Stimulated activated CD4-positive, alpha-beta T cell treated with anti-CD3 and anti-CD28 coated beads, Interleukin-2, amount 100 ng/mL, for 48 hours (primary cell): ENCODE measurements at regions not wholly inside any gene's neighbourhood (a gene's known extent, or its start where the extent isn't known, plus 50 kb on each side); places are given as distances from the start of the nearest gene placed in this dataset.

ENCODE experiments used
- DNase-seq, 2 donors: peaks; one replicate each; pipeline ENCODE4 v3.0.0-alpha.2; 2020

DNA sequence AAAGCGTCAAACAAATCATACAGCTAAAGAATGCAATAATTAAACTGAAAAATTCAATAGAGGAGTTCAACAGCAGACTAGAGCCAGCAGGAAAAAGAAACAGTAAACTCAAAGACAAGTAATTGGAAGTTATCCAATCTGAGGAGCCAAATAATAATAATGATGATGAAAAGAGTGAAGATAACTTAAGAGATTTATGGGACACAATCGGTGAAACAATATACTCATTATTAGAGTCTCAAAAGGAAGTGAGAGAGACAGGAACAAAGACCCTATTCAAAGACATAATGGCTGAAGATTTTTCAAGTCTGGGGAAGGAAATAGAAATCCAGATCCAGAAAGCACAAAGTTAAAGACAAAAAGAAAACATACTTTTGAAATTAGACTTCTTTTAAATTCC, 263.9 kb upstream of the NR4A3 start:
- no peak for DNase-seq

DNA sequence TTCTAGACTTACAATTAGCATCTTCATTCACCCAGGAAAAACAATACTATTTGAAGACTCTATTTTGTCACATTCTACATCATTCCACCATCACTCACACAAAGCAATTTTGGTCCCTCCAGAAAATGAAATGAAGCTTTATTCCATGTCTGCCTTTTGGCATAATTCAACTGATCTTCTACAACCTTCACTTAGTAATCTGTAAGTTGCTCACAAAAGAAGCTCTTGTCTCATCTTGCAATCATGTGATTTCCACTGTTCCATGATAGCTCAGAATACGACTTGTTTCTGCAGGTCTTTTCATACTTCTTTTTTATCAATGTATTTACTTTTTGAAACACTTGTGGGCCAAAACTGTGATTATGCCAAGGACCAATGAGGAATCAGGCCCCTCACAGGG, 261.9 kb upstream of the NR4A3 start:
- no peak for DNase-seq

- DNase-seq, result no peak
Observed at GRCh38 chr9:99560561-99560960, 261.1 kb upstream of the NR4A3 start.

- DNase-seq, result no peak
Observed at GRCh38 chr9:99561509-99561917, 260.2 kb upstream of the NR4A3 start.

GRCh38 chr9:99561961-99562565, 259.6 kb upstream of the NR4A3 start:
- DNase-seq, result no peak

DNA sequence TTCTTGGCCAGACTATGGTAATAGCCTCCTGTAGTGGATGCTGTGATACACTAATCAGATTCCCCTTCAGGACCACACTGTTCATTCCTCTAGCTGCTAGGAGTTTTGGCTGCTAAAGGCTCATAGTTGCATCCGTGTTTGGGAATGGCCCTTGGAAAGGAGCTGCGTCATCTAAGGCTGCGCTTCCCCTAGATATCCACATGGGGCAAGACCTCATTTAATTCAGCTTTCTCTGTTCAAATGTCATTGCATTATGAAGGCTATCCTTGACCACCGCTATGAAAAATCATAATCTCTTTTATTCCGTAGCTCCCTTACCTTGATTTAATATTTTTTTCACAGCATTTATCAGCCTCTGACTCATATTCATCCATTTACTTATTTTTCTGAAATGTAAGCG, 258.3 kb upstream of the NR4A3 start:
- no peak for DNase-seq

DNA sequence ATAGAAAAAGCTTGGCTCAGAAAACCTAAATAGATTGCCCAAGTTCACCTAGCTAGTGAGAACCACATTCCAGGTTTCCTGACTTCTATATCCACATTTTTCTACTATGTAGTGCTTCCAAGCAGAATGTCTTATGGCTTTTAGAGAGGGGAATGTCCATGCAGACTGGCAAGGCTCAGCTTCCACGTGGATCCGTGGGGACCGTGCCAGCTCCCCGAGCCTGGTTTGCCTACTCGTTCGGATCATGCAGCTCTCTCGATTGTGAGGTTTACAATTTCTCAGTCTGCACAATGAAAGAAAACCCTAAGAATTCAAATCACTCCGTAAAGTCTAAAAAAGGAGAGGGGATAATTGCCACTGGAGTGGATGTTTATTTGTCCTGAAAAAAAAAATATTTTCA, 256.5 kb upstream of the NR4A3 start:
- DNase-seq, result no peak

DNA sequence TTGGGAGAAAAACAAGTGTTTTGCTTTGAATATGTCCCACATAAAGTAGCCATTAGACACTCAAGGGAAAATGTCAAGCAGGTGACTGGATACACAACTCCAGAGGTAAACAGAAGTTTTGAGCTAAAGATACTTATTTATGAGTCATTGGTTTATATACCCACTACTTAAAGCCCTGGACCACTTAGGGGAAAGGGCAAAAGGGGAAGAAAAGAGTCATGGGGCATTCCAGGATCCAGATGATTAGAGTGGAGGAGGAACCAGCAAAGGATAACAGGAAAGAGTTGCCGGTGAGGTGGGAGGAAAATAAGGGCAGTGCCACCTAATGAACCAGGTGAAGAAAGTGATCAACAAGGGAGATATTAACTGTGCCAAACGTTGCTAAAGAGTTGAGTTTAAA, 254.2 kb upstream of the NR4A3 start:
- DNase-seq, result no peak

- DNase-seq, result no peak
Observed at GRCh38 chr9:99569840-99570239, 251.8 kb upstream of the NR4A3 start.

GRCh38 chr9:99572567-99572966, 249.1 kb upstream of the NR4A3 start:
- DNase-seq, result no peak

GRCh38 chr9:99573085-99573484, 248.6 kb upstream of the NR4A3 start:
- DNase-seq, result no peak

GRCh38 chr9:99573886-99574285, 247.8 kb upstream of the NR4A3 start:
- DNase-seq, result no peak

- DNase-seq, result no peak
Observed at GRCh38 chr9:99576002-99576401, 245.7 kb upstream of the NR4A3 start.

DNA sequence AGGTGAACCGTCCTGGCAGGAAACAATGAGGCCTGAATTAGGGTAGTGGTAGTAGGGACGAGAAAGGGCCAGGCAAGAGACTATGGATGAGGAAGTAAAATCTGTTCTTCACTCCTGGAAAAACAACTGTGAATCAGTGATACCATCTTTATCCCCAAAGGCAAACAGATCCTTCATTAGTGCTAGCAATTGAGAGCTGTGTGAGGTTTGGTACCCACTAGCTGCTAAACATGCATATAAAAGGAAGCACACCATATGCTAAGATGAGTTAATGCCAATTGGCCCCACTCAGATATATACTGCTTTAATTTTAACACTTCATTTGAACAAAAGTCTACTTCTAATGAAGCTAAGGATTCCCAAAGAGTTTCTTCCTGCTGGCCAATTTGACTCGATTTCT, 244.8 kb upstream of the NR4A3 start:
- DNase-seq, result no peak

- DNase-seq, result no peak
Observed at GRCh38 chr9:99577351-99577750, 244.3 kb upstream of the NR4A3 start.

DNA sequence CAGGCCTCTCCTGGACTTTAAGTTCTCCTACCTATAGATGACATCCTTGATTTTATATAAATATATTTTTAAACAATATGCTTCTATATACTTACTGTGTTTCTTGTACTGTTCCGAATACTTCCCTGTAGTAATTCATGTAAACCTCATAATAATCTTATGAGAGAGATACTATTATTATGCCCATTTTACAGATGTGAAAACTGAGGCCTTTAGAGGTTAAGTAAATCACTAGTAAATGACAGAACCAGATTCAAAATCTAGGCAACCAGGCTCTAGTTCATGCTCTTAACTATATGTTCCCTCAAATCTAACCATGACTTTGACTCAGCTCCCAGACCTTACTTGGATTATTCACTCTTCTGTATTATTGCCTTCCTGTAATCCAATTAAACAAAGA, 243.0 kb upstream of the NR4A3 start:
- DNase-seq, result no peak

- no peak for DNase-seq
Observed at GRCh38 chr9:99579964-99580363, 241.7 kb upstream of the NR4A3 start.

DNA sequence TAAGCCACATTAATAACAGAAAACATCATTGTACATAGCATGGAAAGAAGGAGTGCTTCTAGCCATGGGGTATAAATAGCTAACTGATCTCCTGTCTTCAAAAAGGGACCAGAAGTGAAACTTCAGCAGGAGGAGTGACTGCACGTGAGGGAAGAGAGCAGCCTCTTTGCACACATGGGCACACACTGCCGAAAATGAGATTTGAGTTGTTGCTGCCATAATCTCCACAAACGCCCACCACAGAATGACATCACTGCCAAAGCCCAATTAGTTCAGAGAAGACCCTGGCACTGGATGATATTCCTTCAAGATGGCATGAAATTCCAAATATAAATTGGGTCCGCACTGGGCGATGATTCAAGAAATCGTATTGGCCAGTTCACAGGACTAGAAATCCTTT, 238.9 kb upstream of the NR4A3 start:
- no peak for DNase-seq

- no peak for DNase-seq
Observed at GRCh38 chr9:99588299-99588698, 233.4 kb upstream of the NR4A3 start.

- no peak for DNase-seq
Observed at GRCh38 chr9:99588747-99589146, 232.9 kb upstream of the NR4A3 start.

- no peak for DNase-seq
Observed at GRCh38 chr9:99590410-99590809, 231.3 kb upstream of the NR4A3 start.

DNA sequence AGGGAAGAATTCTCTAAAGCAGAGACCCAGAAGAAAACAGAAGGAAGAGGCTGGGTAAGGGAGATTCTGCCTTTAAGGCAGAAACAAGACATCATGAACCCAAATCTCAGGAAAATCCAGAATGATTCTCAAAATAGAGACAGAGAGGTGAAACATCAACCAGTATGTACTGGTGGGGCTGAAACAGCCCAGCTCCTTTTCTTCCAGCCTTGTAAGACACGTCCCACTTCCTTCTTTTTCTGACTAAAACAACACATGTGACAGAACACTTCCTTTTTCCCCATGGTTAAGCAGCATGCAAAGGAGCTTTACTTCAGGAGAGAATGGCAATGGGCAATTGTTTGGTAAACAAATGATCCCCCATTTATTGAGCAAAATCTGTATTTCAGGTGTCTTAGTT, 230.8 kb upstream of the NR4A3 start:
- no peak for DNase-seq

GRCh38 chr9:99591770-99592169, 229.9 kb upstream of the NR4A3 start:
- no peak for DNase-seq

DNA sequence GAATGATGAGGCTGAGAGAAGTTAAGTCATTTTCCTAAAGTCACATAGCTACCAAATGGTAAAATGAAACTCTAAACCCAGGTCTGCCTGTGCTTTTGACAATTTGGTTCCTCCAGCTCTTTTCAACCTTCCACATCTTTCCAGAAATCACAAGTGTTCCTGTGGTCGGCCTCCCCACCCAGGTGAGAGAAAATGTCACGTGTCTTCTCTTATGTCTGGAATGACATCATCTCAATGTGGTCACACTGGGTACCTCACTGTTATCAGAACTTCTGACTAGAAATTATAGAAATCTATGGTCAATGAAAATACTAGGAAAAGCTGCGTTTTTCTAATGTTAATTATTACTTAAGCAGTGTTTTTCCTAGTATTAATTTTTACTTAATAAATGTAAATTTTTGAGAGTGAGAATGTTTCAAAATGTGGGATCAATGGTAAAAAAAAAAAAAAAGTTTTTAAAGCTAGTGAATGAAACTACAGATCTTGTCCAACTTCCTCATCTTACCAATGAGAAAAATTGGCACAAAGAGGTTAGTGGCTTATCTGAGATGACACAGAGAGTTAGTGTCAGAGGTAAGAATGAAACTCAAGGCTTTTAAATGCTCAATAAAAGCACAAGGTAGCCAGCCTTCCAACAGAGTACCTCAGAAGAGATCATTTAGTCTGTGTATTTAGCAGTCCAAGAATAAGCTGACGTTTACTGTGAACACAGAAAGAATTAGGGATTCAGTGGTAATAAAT, 228.7 kb upstream of the NR4A3 start:
- no peak for DNase-seq

GRCh38 chr9:99593610-99594009, 228.1 kb upstream of the NR4A3 start:
- no peak for DNase-seq
